ENCODE measurements at regions not wholly inside any gene's neighbourhood (a gene's known extent, or its start where the extent isn't known, plus 50 kb on each side); places are given as distances from the start of the nearest gene placed in this dataset.

DNA sequence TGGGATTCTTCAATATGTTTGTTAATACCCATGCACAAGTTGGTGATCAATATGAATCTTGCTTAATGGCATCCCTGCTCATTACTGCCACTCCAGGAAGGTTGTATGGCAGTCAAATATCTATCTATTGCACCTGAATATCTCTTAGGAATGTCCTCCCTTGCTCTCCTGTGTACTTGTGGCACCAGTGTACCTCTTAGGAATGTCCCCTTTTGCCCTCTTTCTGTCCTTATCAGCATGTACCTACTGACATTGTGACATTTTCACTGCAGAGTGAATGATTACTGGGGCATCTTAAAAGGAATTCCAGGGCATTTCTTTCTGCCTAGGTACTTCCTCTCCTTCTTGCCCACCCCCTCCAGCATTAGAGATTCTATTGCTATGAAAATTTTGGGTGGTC is 163.8 kb upstream of the CENPE start:
- TF ChIP-seq POLR2A (IDR thresholded peaks at IDR 0.05) (no peak), POLR2AphosphoS5 (IDR thresholded peaks at IDR 0.05) (no peak), EP300 (IDR thresholded peaks at IDR 0.05) (no peak)
- TF ChIP-seq, protein P1, sequence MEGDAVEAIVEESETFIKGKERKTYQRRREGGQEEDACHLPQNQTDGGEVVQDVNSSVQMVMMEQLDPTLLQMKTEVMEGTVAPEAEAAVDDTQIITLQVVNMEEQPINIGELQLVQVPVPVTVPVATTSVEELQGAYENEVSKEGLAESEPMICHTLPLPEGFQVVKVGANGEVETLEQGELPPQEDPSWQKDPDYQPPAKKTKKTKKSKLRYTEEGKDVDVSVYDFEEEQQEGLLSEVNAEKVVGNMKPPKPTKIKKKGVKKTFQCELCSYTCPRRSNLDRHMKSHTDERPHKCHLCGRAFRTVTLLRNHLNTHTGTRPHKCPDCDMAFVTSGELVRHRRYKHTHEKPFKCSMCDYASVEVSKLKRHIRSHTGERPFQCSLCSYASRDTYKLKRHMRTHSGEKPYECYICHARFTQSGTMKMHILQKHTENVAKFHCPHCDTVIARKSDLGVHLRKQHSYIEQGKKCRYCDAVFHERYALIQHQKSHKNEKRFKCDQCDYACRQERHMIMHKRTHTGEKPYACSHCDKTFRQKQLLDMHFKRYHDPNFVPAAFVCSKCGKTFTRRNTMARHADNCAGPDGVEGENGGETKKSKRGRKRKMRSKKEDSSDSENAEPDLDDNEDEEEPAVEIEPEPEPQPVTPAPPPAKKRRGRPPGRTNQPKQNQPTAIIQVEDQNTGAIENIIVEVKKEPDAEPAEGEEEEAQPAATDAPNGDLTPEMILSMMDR (IDR thresholded peaks at IDR 0.05): no peak

All from stomach (tissue), 4 donors.